Neural cell (in vitro differentiated cells): ENCODE measurements at regions not wholly inside any gene's neighbourhood (a gene's known extent, or its start where the extent isn't known, plus 50 kb on each side); places are given as distances from the start of the nearest gene placed in this dataset.

Experiments
- H2AFZ ChIP-seq: fragments of 200-600, 300-800 bp; sonication (generic), shearing (Covaris generic); 2 replicates; pipeline ENCODE4 v1.6.0; 2014; ENCODE audit warnings: low read depth, mild to moderate bottlenecking, antibody characterized with exemption, low read length, moderate library complexity
- H3F3A ChIP-seq: fragments of 200-600 bp; shearing (Covaris generic); 2 replicates; pipeline ENCODE4 v1.6.1; 2016; ENCODE audit warnings: mild to moderate bottlenecking, moderate library complexity, mixed read lengths, antibody characterized with exemption, low read length; ENCODE audit not compliant: insufficient read depth, poor library complexity, severe bottlenecking
- H3K27ac ChIP-seq: fragments of 200-600, 300-800 bp; sonication (generic), shearing (Covaris generic); 2 replicates; pipeline ENCODE4 v1.5.1; 2014; ENCODE audit warnings: mild to moderate bottlenecking, low read length, moderate library complexity
- H3K27me3 ChIP-seq: fragments of 300-800, 200-600 bp; sonication (generic), shearing (Covaris generic); 2 replicates; pipeline ENCODE4 v1.6.0; 2014; ENCODE audit warnings: mild to moderate bottlenecking, low read depth, low read length, moderate library complexity; ENCODE audit not compliant: insufficient read depth
- H3K36me3 ChIP-seq: fragments of 300-800, 200-600 bp; sonication (generic), shearing (Covaris generic); 2 replicates; pipeline ENCODE4 v1.5.1; 2014; ENCODE audit warnings: mild to moderate bottlenecking, antibody characterized with exemption, low read length, moderate library complexity; ENCODE audit not compliant: insufficient read depth
- H3K4me2 ChIP-seq: fragments of 300-800, 200-600 bp; sonication (generic), shearing (Covaris generic); 2 replicates; pipeline ENCODE4 v1.6.0; 2014; ENCODE audit warnings: mild to moderate bottlenecking, low read length
- H3K4me3 ChIP-seq: fragments of 300-800, 200-600 bp; sonication (generic), shearing (Covaris generic); 2 replicates; pipeline ENCODE4 v1.5.1; 2014; ENCODE audit warnings: mild to moderate bottlenecking, low read length, moderate library complexity
- H3K79me2 ChIP-seq: fragments of 200-600 bp; shearing (Covaris generic); replicated peaks from 2 replicates; pipeline ENCODE4 v1.6.0; 2014; ENCODE audit warnings: mild to moderate bottlenecking, low read length, moderate library complexity; ENCODE audit not compliant: insufficient read depth
- H3K9ac ChIP-seq: fragments of 300-800, 200-600 bp; sonication (generic), shearing (Covaris generic); 2 replicates; pipeline ENCODE4 v1.6.1; 2016; ENCODE audit warnings: mild to moderate bottlenecking, low read length, mixed read lengths
- H3K9me2 ChIP-seq: fragments of 200-600 bp; shearing (Covaris generic); 2 replicates; pipeline ENCODE4 v1.6.1; 2016; ENCODE audit warnings: mild to moderate bottlenecking, low read length, mixed read lengths; ENCODE audit not compliant: insufficient read depth
- H3K9me3 ChIP-seq: fragments of 200-600, 300-800 bp; sonication (generic), shearing (Covaris generic); 2 replicates; pipeline ENCODE4 v1.6.1; 2016; ENCODE audit warnings: mild to moderate bottlenecking, mixed run types, low read length, moderate library complexity, mixed read lengths
- H4K20me1 ChIP-seq: fragments of 200-600 bp; shearing (Covaris generic); 2 replicates; pipeline ENCODE4 v1.6.1; 2016; ENCODE audit warnings: mild to moderate bottlenecking, mixed run types; ENCODE audit not compliant: insufficient read depth
- CTCF ChIP-seq: fragments of 450-650 bp; IDR thresholded peaks from 2 replicates; pipeline ENCODE4 v1.5.1; 2014; ENCODE audit warnings: antibody characterized with exemption, mild to moderate bottlenecking, moderate library complexity; ENCODE audit not compliant: poor library complexity, severe bottlenecking
- EP300 ChIP-seq: fragments of 450-650 bp; conservative IDR thresholded peaks from 2 replicates; pipeline ENCODE4 v1.6.1; 2014; ENCODE audit warnings: antibody characterized with exemption, mild to moderate bottlenecking, moderate library complexity; ENCODE audit not compliant: poor library complexity, severe bottlenecking
- EZH2 ChIP-seq: fragments of 200-600, 300-800 bp; shearing (Covaris generic), sonication (generic); IDR thresholded peaks from 2 replicates; pipeline ENCODE4 v1.6.1; 2014; ENCODE audit warnings: antibody characterized with exemption, low read length, borderline replicate concordance, mild to moderate bottlenecking; ENCODE audit not compliant: insufficient read depth, poor library complexity, severe bottlenecking
- MXI1 ChIP-seq: fragments of 450-650 bp; conservative IDR thresholded peaks from 2 replicates; pipeline ENCODE4 v1.6.1; 2014; ENCODE audit warnings: antibody characterized with exemption, mild to moderate bottlenecking; ENCODE audit not compliant: poor library complexity, severe bottlenecking
- POLR2AphosphoS5 ChIP-seq: IDR thresholded peaks from 2 replicates; pipeline ENCODE4 v1.6.1; 2012
- RAD21 ChIP-seq: fragments of 450-650 bp; conservative IDR thresholded peaks from 2 replicates; pipeline ENCODE4 v1.6.1; 2014; ENCODE audit warnings: antibody characterized with exemption, mild to moderate bottlenecking, moderate library complexity
- REST ChIP-seq: IDR thresholded peaks from 2 replicates; pipeline ENCODE4 v1.6.1; 2012; ENCODE audit warnings: borderline replicate concordance
- SMC3 ChIP-seq: fragments of 450-650 bp; conservative IDR thresholded peaks from 2 replicates; pipeline ENCODE4 v1.6.1; 2014; ENCODE audit warnings: antibody characterized with exemption, mild to moderate bottlenecking, moderate library complexity; ENCODE audit not compliant: poor library complexity
- TAF1 ChIP-seq: IDR thresholded peaks from 2 replicates; pipeline ENCODE4 v1.6.1; 2012; ENCODE audit warnings: low read depth

DNA sequence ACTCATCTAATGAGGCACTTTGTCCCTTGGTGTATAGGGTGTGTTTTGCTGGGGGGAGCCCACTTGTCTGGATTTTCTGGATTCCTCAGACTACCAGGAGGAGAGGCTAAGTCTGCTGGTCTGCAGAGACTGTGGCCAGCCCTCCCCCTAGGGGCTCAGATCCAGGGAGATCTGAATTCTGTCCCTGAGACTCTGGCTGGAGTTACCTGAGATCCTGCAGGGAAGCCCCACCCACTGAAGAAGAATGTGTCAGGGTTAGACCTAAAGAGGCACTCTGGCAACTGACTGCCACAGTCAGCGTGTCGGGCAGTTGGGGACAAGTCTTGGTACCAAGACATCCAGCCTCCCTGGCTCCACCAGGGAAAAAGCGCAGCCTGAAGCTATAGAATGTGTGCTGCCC is 138.9 kb downstream of the DCAF12L2 start:
- Histone ChIP-seq H3K27ac (no peak overlapping the region), H4K20me1 (no peaks in the 10 kb centered on the region), H2AFZ (no peak overlapping the region), H3K27me3 (no peaks in the 10 kb centered on the region), H3F3A (no peaks in the 10 kb centered on the region), H3K9me2 (no peaks in the 10 kb centered on the region), H3K4me3 (no peak overlapping the region), H3K9me3 (no peaks in the 10 kb centered on the region), H3K4me2 (no peak overlapping the region), H3K9ac (no peak overlapping the region), H3K36me3 (no peaks in the 10 kb centered on the region), H3K79me2 (no peaks in the 10 kb centered on the region)
- TF ChIP-seq TAF1 (no peak), RAD21 (no peak), CTCF (no peak), EZH2 (no peak), EP300 (no peak), SMC3 (no peak), MXI1 (no peak), POLR2AphosphoS5 (no peak), REST (no peak)

- H3K27me3 ChIP-seq: no peaks in the 10 kb centered on the region
- no peak overlapping the region for H3K9ac ChIP-seq
- no peaks in the 10 kb centered on the region for H3K36me3 ChIP-seq
- H4K20me1 ChIP-seq: no peaks in the 10 kb centered on the region
- H2AFZ ChIP-seq: no peak overlapping the region
- no peaks in the 10 kb centered on the region for H3F3A ChIP-seq
- H3K4me2 ChIP-seq: no peak overlapping the region
- H3K4me3 ChIP-seq: no peak overlapping the region
- TF ChIP-seq TAF1: no peak
- no peaks in the 10 kb centered on the region for H3K9me2 ChIP-seq
- H3K79me2 ChIP-seq: no peaks in the 10 kb centered on the region
- no peak overlapping the region for H3K27ac ChIP-seq
- H3K9me3 ChIP-seq: no peaks in the 10 kb centered on the region
These were observed 136.1 kb downstream of the DCAF12L2 start for GRCh38 chrX:126030021-126030420.

- H3K9me2 ChIP-seq: no peaks in the 10 kb centered on the region
- TF ChIP-seq TAF1 (no peak), REST (no peak), RAD21 (no peak), CTCF (no peak), MXI1 (no peak), POLR2AphosphoS5 (no peak), EZH2 (no peak), SMC3 (no peak), EP300 (no peak)
These were observed 102.1 kb downstream of the DCAF12L2 start for GRCh38 chrX:126063984-126064383.

More at GRCh38 chrX:126063984-126064383, 102.1 kb downstream of the DCAF12L2 start:
- no peaks in the 10 kb centered on the region for H3K27me3 ChIP-seq
- H3K36me3 ChIP-seq: no peaks in the 10 kb centered on the region
- H3K79me2 ChIP-seq: no peaks in the 10 kb centered on the region
- H3F3A ChIP-seq: no peaks in the 10 kb centered on the region
- H3K4me3 ChIP-seq: no peak overlapping the region
- no peaks in the 10 kb centered on the region for H3K9me3 ChIP-seq
- no peaks in the 10 kb centered on the region for H4K20me1 ChIP-seq
- no peak overlapping the region for H3K4me2 ChIP-seq
- no peak overlapping the region for H3K9ac ChIP-seq
- H2AFZ ChIP-seq: no peak overlapping the region
- no peak overlapping the region for H3K27ac ChIP-seq
